HPDE6-E6E7 (cell line): ENCODE measurements at regions not wholly inside any gene's neighbourhood (a gene's known extent, or its start where the extent isn't known, plus 50 kb on each side); places are given as distances from the start of the nearest gene placed in this dataset.
A peak's percentile ranks its signal among the peaks of the same experiment; 100 is the strongest.

Source experiments
- DNase-seq: peaks from one replicate; pipeline ENCODE4 v3.0.0; 2011; ENCODE audit warnings: missing footprints; ENCODE audit errors: extremely low spot score

GRCh38 chr4:162644346-162644745 is 480.5 kb upstream of the FSTL5 start:
- no peak for DNase-seq

GRCh38 chr4:162640152-162640551 is 476.4 kb upstream of the FSTL5 start:
- DNase-seq = no peak

DNA sequence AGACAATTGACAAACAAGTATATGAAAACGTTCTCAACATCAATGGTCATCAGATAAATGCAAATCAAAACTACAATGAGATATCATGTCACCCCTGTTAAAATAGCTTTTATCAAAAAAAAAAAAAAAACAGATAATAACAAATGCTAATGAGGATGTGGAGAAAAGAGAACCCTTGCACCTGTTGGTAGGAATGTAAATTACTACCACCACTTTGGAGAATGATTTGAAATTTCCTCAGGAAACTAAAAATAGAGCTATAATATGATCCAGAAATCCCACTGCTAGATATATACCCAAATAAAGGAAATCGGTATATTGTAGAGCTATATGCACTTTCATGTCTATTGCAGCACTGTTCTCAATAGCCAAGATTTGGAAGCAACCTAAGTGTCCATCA is 470.6 kb upstream of the FSTL5 start:
- DNase-seq = no peak

- no peak for DNase-seq
These were observed 458.9 kb upstream of the FSTL5 start for GRCh38 chr4:162622664-162623063.

DNA sequence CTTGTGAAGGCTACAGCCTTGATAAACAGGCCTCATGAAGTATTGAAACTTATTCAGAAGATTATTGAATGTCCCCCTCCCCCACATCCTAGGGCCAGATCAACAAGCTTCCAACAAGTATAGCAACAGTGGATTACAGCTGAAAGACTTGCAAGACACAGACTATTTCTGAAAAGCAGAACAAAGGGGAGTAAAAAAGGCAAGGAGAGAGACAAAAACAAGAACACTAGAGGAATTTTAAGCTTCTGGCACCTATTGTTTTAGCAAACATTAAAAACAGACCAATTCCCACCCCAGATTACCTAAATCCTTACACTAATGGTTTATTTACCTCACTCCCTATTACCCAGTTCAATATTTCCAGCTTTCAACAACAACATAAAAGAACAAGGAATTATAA is 446.3 kb upstream of the FSTL5 start:
- DNase-seq = no peak

GRCh38 chr4:162586266-162586665 is 422.5 kb upstream of the FSTL5 start:
- no peak for DNase-seq

GRCh38 chr4:162582180-162582579 is 418.4 kb upstream of the FSTL5 start:
- no peak for DNase-seq

DNA sequence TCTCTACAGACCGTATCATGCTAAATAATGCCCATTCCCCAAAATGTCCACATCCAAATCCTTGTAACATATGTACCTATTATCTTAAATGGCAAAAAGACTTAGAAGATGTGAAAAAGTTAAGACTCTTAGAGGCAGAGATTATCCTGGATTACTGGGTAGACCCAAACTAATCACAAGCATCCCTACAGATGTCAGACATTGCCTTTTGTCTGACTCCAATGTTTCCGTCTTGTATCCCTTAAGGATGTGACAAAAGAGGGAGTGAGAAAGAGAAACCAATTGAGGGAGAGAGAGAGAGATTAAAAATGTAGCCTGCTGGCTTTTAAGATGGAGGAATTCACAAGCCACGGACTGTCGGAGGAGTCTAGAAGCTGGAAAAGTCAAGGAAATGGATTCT is 401.9 kb upstream of the FSTL5 start:
- DNase-seq = no peak

- DNase-seq = no peak
These were observed 396.3 kb upstream of the FSTL5 start for GRCh38 chr4:162560073-162560472.

GRCh38 chr4:162557516-162558106 is 393.8 kb upstream of the FSTL5 start:
- DNase-seq = no peak

DNA sequence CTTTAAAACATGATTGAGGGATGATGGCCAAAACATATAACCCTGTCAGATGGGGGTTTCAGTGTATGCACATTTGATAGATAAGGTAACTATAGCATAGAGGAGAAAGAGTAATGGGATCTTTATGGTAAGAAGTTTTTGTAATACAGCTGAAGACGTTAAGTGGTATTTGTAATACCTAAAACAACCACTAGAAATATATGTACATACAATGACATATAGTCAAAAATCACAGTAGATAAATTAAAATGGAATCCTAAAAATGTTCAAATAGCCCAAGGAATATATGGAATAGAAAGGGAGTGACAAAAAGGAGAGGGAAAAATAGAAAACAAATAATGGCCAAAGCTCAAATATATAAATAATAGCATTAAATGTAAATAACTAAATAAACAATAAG is 371.3 kb upstream of the FSTL5 start:
- DNase-seq = no peak

- DNase-seq = no peak
These were observed 359.4 kb upstream of the FSTL5 start for GRCh38 chr4:162523171-162523570.

- no peak for DNase-seq
These were observed 358.9 kb upstream of the FSTL5 start for GRCh38 chr4:162522724-162523123.

DNA sequence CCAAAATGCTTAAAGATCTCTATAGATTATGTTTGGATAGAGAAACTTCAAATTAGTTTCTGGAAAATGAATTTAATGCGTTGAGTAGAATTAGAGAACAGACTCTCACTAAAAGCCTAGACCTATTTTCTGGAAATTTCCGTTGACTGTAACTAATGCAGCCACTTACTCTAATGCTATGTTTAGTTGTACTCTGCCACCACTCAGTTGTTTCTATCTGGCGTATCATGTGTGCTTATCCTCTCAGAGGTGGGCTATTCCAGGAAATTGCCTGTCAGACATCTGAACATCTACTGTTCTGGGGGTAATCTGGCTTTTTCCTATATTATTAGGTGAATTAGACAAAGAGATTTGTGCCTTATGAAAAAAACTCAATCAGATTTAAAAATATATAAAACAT is 347.1 kb upstream of the FSTL5 start:
- DNase-seq = no peak

- DNase-seq = no peak
These were observed 346.3 kb upstream of the FSTL5 start for GRCh38 chr4:162510115-162510514.

GRCh38 chr4:162509333-162509732 is 345.5 kb upstream of the FSTL5 start:
- no peak for DNase-seq

- DNase-seq = no peak
These were observed 342.5 kb upstream of the FSTL5 start for GRCh38 chr4:162506253-162506652.

GRCh38 chr4:162503868-162504267 is 340.1 kb upstream of the FSTL5 start:
- no peak for DNase-seq

GRCh38 chr4:162502109-162502508 is 338.3 kb upstream of the FSTL5 start:
- DNase-seq = no peak

GRCh38 chr4:162499478-162499877 is 335.7 kb upstream of the FSTL5 start:
- DNase-seq = peak; percentile 10

DNA sequence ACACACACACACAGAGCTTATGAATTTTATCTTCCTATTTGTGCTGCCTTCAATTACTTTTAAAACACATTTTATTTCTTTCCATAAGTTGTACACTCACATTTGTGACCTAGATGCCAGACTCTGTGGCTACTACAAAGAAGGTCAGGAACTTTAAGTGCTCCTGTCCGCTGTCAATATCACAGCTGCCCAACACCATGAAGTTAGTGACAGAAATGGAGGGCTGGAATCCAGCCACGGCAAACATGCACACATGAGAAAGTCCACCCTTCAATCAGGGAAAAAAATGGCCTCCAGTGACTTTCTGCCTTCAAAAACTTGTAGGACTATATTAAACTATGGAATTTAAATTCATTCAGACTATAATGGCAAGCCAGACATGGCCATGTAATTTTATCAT is 334.4 kb upstream of the FSTL5 start:
- no peak for DNase-seq

GRCh38 chr4:162497564-162498167 is 333.9 kb upstream of the FSTL5 start:
- peak; percentile 9 for DNase-seq

DNA sequence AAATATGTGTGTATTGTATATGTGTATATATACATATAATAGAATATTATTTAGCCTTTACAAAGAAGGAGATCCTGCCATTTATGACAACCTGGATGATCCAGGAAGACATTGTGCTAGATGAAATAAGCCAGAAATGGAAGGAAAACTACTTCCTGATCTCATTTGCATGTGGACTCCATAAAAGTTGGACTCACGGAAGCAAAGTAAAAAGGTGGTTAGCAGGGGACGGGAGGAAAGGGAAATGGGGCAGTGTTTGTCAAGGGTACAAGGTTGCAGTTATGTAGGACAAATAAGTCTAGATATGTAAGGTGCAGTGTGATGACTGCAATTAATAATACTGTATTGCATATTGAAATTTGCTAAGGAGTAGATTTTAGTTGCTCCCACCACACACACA is 331.1 kb upstream of the FSTL5 start:
- no peak for DNase-seq

DNA sequence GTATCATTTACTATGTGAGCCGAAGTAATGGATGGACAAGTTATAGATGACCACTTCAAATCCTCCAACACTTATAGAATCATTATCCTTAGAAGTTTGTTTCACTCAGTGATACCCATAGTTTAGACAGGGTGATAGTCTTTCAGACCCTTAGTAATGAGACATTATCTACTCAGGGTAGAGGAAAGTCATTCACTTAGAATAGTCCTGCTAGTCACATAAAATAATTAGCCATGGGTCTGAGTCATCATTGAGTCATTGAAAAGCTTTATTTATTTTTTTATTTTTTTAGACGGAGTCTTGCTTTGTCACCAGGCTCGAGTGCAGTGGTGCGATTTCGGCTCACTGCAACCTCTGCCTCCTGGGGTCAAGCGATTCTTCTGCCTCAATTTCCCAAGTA is 321.7 kb upstream of the FSTL5 start:
- DNase-seq = peak; percentile 25
